KMS-11 (cell line): ENCODE measurements at regions not wholly inside any gene's neighbourhood (a gene's known extent, or its start where the extent isn't known, plus 50 kb on each side); places are given as distances from the start of the nearest gene placed in this dataset.

ENCODE experiments used
- H2AFZ ChIP-seq: fragments of 200-600 bp; sonication (generic); 2 replicates; pipeline ENCODE4 v1.6.1; 2016; ENCODE audit warnings: antibody characterized with exemption, mixed run types, low read depth
- H3K27ac ChIP-seq: fragments of 200-600 bp; sonication (generic); 2 replicates; pipeline ENCODE4 v1.6.1; 2016; ENCODE audit warnings: mild to moderate bottlenecking, mixed run types
- H3K27me3 ChIP-seq: fragments of 200-600 bp; sonication (generic); 2 replicates; pipeline ENCODE4 v1.6.1; 2017; ENCODE audit warnings: mild to moderate bottlenecking, low read depth, mixed run types, moderate library complexity; ENCODE audit not compliant: insufficient read depth
- H3K36me3 ChIP-seq: fragments of 200-600 bp; sonication (generic); 2 replicates; pipeline ENCODE4 v1.6.1; 2017; ENCODE audit warnings: mild to moderate bottlenecking, mixed run types; ENCODE audit not compliant: insufficient read depth
- H3K4me1 ChIP-seq: fragments of 200-600 bp; sonication (generic); 2 replicates; pipeline ENCODE4 v1.6.1; 2016; ENCODE audit warnings: mild to moderate bottlenecking, low read depth, mixed run types; ENCODE audit not compliant: poor library complexity, severe bottlenecking
- H3K4me2 ChIP-seq: fragments of 200-600 bp; sonication (generic); 2 replicates; pipeline ENCODE4 v1.7.0; 2016; ENCODE audit warnings: mild to moderate bottlenecking, mixed run types
- H3K4me3 ChIP-seq: fragments of 200-600 bp; sonication (generic); IDR thresholded peaks from 2 replicates; pipeline ENCODE4 v1.6.1; 2017; ENCODE audit warnings: low read depth, low read length, mixed read lengths; ENCODE audit not compliant: insufficient read depth
- H3K79me2 ChIP-seq: fragments of 200-600 bp; sonication (generic); 2 replicates; pipeline ENCODE4 v1.6.1; 2016; ENCODE audit warnings: low read depth, mixed run types; ENCODE audit not compliant: insufficient read depth
- H3K9ac ChIP-seq: fragments of 200-600 bp; sonication (generic); 2 replicates; pipeline ENCODE4 v1.6.1; 2016; ENCODE audit warnings: mild to moderate bottlenecking, mixed run types
- H4K20me1 ChIP-seq: fragments of 200-600 bp; sonication (generic); 2 replicates; pipeline ENCODE4 v1.6.1; 2016; ENCODE audit warnings: mild to moderate bottlenecking, mixed run types; ENCODE audit not compliant: insufficient read depth
- CTCF ChIP-seq: fragments of 200-600 bp; sonication (generic); conservative IDR thresholded peaks from 2 replicates; pipeline ENCODE4 v1.6.1; 2017; ENCODE audit warnings: low read depth, mild to moderate bottlenecking, antibody characterized with exemption, low read length, moderate library complexity, mixed read lengths

- no peak overlapping the region for H2AFZ ChIP-seq
- H4K20me1 ChIP-seq: no peaks in the 10 kb centered on the region
- H3K27ac ChIP-seq: no peak overlapping the region
- H3K4me1 ChIP-seq: no peaks in the 10 kb centered on the region
- H3K4me2 ChIP-seq: no peak overlapping the region
- H3K9ac ChIP-seq: no peak overlapping the region
- TF ChIP-seq CTCF: no peak
- H3K36me3 ChIP-seq: no peaks in the 10 kb centered on the region
- no peaks in the 10 kb centered on the region; the same call in 1 of the 2 replicates for H3K27me3 ChIP-seq
- no peak overlapping the region for H3K4me3 ChIP-seq
- H3K79me2 ChIP-seq: no peaks in the 10 kb centered on the region
Measured at GRCh38 chr22:49239264-49240015, 588.2 kb downstream of the BRD1 start.

- Histone ChIP-seq H3K36me3 (no peaks in the 10 kb centered on the region), H3K9ac (no peak overlapping the region), H2AFZ (no peak overlapping the region), H3K4me2 (no peak overlapping the region), H3K4me3 (no peak overlapping the region), H3K27ac (no peak overlapping the region), H4K20me1 (no peaks in the 10 kb centered on the region), H3K4me1 (no peaks in the 10 kb centered on the region), H3K27me3 (no peaks in the 10 kb centered on the region; the same call in 1 of the 2 replicates), H3K79me2 (no peaks in the 10 kb centered on the region)
- no peak for TF ChIP-seq CTCF
Measured at GRCh38 chr22:49238181-49239141, 589.2 kb downstream of the BRD1 start.

- H3K4me1 ChIP-seq: no peaks in the 10 kb centered on the region
- H3K27ac ChIP-seq: no peak overlapping the region
- TF ChIP-seq CTCF: no peak
- no peaks in the 10 kb centered on the region for H3K79me2 ChIP-seq
- no peak overlapping the region for H2AFZ ChIP-seq
- H3K27me3 ChIP-seq: no peaks in the 10 kb centered on the region; the same call in 1 of the 2 replicates
- H3K36me3 ChIP-seq: no peaks in the 10 kb centered on the region
- H4K20me1 ChIP-seq: no peaks in the 10 kb centered on the region
- H3K4me3 ChIP-seq: no peak overlapping the region
- H3K9ac ChIP-seq: no peak overlapping the region
- H3K4me2 ChIP-seq: no peak overlapping the region
Measured at GRCh38 chr22:49237703-49238102, 590.0 kb downstream of the BRD1 start.

- Histone ChIP-seq H3K4me2 (no peak overlapping the region), H3K4me1 (no peaks in the 10 kb centered on the region), H3K27me3 (no peaks in the 10 kb centered on the region; the same call in 1 of the 2 replicates), H2AFZ (no peak overlapping the region), H3K9ac (no peak overlapping the region), H4K20me1 (no peaks in the 10 kb centered on the region), H3K79me2 (no peaks in the 10 kb centered on the region), H3K4me3 (no peak overlapping the region), H3K36me3 (no peaks in the 10 kb centered on the region), H3K27ac (no peak overlapping the region)
- TF ChIP-seq CTCF: no peak
Measured at GRCh38 chr22:49237279-49237678, 590.4 kb downstream of the BRD1 start.
